Fibroblast of lung (primary cell): ENCODE measurements at regions not wholly inside any gene's neighbourhood (a gene's known extent, or its start where the extent isn't known, plus 50 kb on each side); places are given as distances from the start of the nearest gene placed in this dataset.

Experiments
- DNase-seq, 2 donors: peaks; one replicate each; pipeline versions ENCODE4 v3.0.0 to v3.0.0-alpha.2; 2010; ENCODE audit warnings: low read depth in 2 of 2
- H2AFZ ChIP-seq: 2 replicates; pipeline ENCODE4 v1.5.1; 2012; ENCODE audit warnings: low read length, control low read depth, inconsistent platforms
- H3K27ac ChIP-seq: 2 replicates; pipeline ENCODE4 v1.5.1; 2011; ENCODE audit warnings: low read length, control low read depth; ENCODE audit not compliant: insufficient read depth
- H3K27me3 ChIP-seq: 2 replicates; pipeline ENCODE4 v1.5.1; 2011; ENCODE audit warnings: mild to moderate bottlenecking, low read length; ENCODE audit not compliant: control insufficient read depth, insufficient read depth
- H3K36me3 ChIP-seq: 2 replicates; pipeline ENCODE4 v1.5.1; 2011; ENCODE audit warnings: low read length; ENCODE audit not compliant: control insufficient read depth, insufficient read depth
- H3K4me1 ChIP-seq: 2 replicates; pipeline ENCODE4 v1.5.1; 2011; ENCODE audit warnings: low read length; ENCODE audit not compliant: control insufficient read depth, insufficient read depth; ENCODE audit errors: extremely low read depth
- H3K4me2 ChIP-seq: 2 replicates; pipeline ENCODE4 v1.5.1; 2011; ENCODE audit warnings: low read length, control low read depth; ENCODE audit not compliant: insufficient read depth; ENCODE audit errors: extremely low read depth
- H3K4me3 ChIP-seq, 4 experiments: fragments of 200-600 bp in 1 of 4; sonication (generic) in 1 of 4; replicated peaks in 1 of 4; 2 replicates each; pipeline ENCODE4 v1.5.1; 2011 to 2016; ENCODE audit warnings: low read length in 4 of 4, low read depth in 3 of 4, mild to moderate bottlenecking in 3 of 4, control low read depth in 2 of 4, inconsistent platforms in 1 of 4, mixed read lengths in 1 of 4; ENCODE audit not compliant: insufficient read depth in 1 of 4; ENCODE audit errors: control extremely low read depth in 1 of 4
- H3K79me2 ChIP-seq: 2 replicates; pipeline ENCODE4 v1.5.1; 2012; ENCODE audit warnings: mild to moderate bottlenecking, low read length, inconsistent platforms; ENCODE audit not compliant: control insufficient read depth, insufficient read depth
- H3K9ac ChIP-seq: 2 replicates; pipeline ENCODE4 v1.5.1; 2011; ENCODE audit warnings: mild to moderate bottlenecking, low read length, control low read depth; ENCODE audit not compliant: insufficient read depth
- H3K9me3 ChIP-seq: 2 replicates; pipeline ENCODE4 v1.5.1; 2012; ENCODE audit warnings: low read depth, low read length; ENCODE audit not compliant: control insufficient read depth, insufficient read depth
- H4K20me1 ChIP-seq: 2 replicates; pipeline ENCODE4 v1.5.1; 2011; ENCODE audit warnings: low read length; ENCODE audit not compliant: control insufficient read depth, insufficient read depth; ENCODE audit errors: extremely low read depth
- CTCF ChIP-seq, 2 donors: IDR thresholded peaks in 1 of 2; conservative IDR thresholded peaks in 1 of 2; 1 replicate in 1 of 2; 2 replicates in 1 of 2; pipeline ENCODE4 v1.5.1; 2011 to 2012; ENCODE audit warnings: low read length in 2 of 2, control low read depth in 1 of 2, inconsistent platforms in 1 of 2, low read depth in 1 of 2, mild to moderate bottlenecking in 1 of 2
- EZH2 ChIP-seq: IDR thresholded peaks from 2 replicates; pipeline ENCODE4 v1.5.1; 2012; ENCODE audit warnings: low read length, control low read depth, mild to moderate bottlenecking; ENCODE audit errors: missing control alignments

GRCh38 chr16:61306204-61306603 is 730.0 kb downstream of the CDH8 start:
- H3K9ac ChIP-seq, result no peak overlapping the region
- H2AFZ ChIP-seq, result no peak overlapping the region
- no peak overlapping the region for H3K4me3 ChIP-seq
- no peaks in the 10 kb centered on the region for H3K36me3 ChIP-seq
- no peak overlapping the region for H3K4me2 ChIP-seq
- no peak for DNase-seq
- H3K27me3 ChIP-seq, result no peaks in the 10 kb centered on the region
- no peaks in the 10 kb centered on the region for H3K9me3 ChIP-seq
- no peak overlapping the region for H3K27ac ChIP-seq
- H3K79me2 ChIP-seq, result no peaks in the 10 kb centered on the region
- no peaks in the 10 kb centered on the region for H3K4me1 ChIP-seq
- no peak for TF ChIP-seq CTCF (conservative IDR thresholded peaks at IDR 0.05 in 1 of 2, IDR thresholded peaks at IDR 0.05 in 1 of 2; ENCODE audit: low read depth in 1 of 2, low read length in 2 of 2)
- no peaks in the 10 kb centered on the region for H4K20me1 ChIP-seq

- no peaks in the 10 kb centered on the region for H3K9me3 ChIP-seq
- no peak overlapping the region for H3K27ac ChIP-seq
- no peaks in the 10 kb centered on the region for H3K4me1 ChIP-seq
- H3K27me3 ChIP-seq, result no peaks in the 10 kb centered on the region
- DNase-seq, result no peak
- no peak overlapping the region for H3K4me2 ChIP-seq
- no peak for TF ChIP-seq EZH2
- TF ChIP-seq CTCF (conservative IDR thresholded peaks at IDR 0.05 in 1 of 2, IDR thresholded peaks at IDR 0.05 in 1 of 2; ENCODE audit: low read depth in 1 of 2, low read length in 2 of 2), result no peak
- no peak overlapping the region for H3K9ac ChIP-seq
- H4K20me1 ChIP-seq, result no peaks in the 10 kb centered on the region
- H3K36me3 ChIP-seq, result no peaks in the 10 kb centered on the region
- H2AFZ ChIP-seq, result no peak overlapping the region
- H3K79me2 ChIP-seq, result no peaks in the 10 kb centered on the region
- H3K4me3 ChIP-seq, result no peak overlapping the region
Observed at GRCh38 chr16:61296814-61297213, 739.4 kb downstream of the CDH8 start.

GRCh38 chr16:61296305-61296704 is 739.9 kb downstream of the CDH8 start:
- Histone ChIP-seq H2AFZ (no peak overlapping the region), H3K79me2 (no peaks in the 10 kb centered on the region), H3K9ac (no peak overlapping the region), H3K36me3 (no peaks in the 10 kb centered on the region), H3K4me1 (no peaks in the 10 kb centered on the region), H3K27ac (no peak overlapping the region), H3K9me3 (no peaks in the 10 kb centered on the region), H3K27me3 (no peaks in the 10 kb centered on the region), H4K20me1 (no peaks in the 10 kb centered on the region), H3K4me3 (no peak overlapping the region), H3K4me2 (no peak overlapping the region)
- no peak for DNase-seq
- TF ChIP-seq CTCF (conservative IDR thresholded peaks at IDR 0.05 in 1 of 2, IDR thresholded peaks at IDR 0.05 in 1 of 2; ENCODE audit: low read depth in 1 of 2, low read length in 2 of 2) (no peak), EZH2 (no peak)
